OCI-LY7 (cell line): ENCODE measurements at regions not wholly inside any gene's neighbourhood (a gene's known extent, or its start where the extent isn't known, plus 50 kb on each side); places are given as distances from the start of the nearest gene placed in this dataset.

Experiments
- BruUV-seq: library from RNA; stranded (reverse); fragments of 400-500 nt; replicated peaks from 2 replicates; lab custom pipeline; 2021; lab: Mats Ljungman, UMichigan
- CTCF ChIA-PET: fragments of 300-600 bp; sonication (Branson Sonifier 250); formaldehyde crosslinking; loops from one replicate; lab custom pipeline; 2022; ENCODE audit warnings: antibody characterized with exemption; ENCODE audit not compliant: unreplicated experiment; lab: Charles Lee
- POLR2A ChIA-PET: fragments of 300-600 bp; sonication (Branson Sonifier 250); formaldehyde crosslinking; loops from one replicate; lab custom pipeline; 2022; ENCODE audit warnings: antibody characterized with exemption; lab: Charles Lee
- DNase-seq: peaks from one replicate; pipeline ENCODE4 v3.0.0-alpha.2; 2015; ENCODE audit warnings: low spot score
- H2AFZ ChIP-seq: fragments of 200-600 bp; sonication (generic), shearing (Covaris generic); 2 replicates; pipeline ENCODE4 v1.6.1; 2014; ENCODE audit warnings: mild to moderate bottlenecking, antibody characterized with exemption, low read length, moderate library complexity
- H3K27ac ChIP-seq: fragments of 200-600 bp; sonication (generic); 2 replicates; pipeline ENCODE4 v1.5.1; 2014; ENCODE audit warnings: mixed run types, low read depth, mild to moderate bottlenecking, moderate library complexity, low read length, inconsistent platforms; ENCODE audit not compliant: poor library complexity, severe bottlenecking
- H3K36me3 ChIP-seq: fragments of 200-600 bp; sonication (generic); 2 replicates; pipeline ENCODE4 v1.6.1; 2014; ENCODE audit warnings: mild to moderate bottlenecking, antibody characterized with exemption, low read length, moderate library complexity, mixed read lengths; ENCODE audit not compliant: insufficient read depth
- H3K4me1 ChIP-seq: fragments of 200-600 bp; sonication (generic); 2 replicates; pipeline ENCODE4 v1.5.1; 2014; ENCODE audit warnings: mild to moderate bottlenecking, low read length; ENCODE audit not compliant: insufficient read depth, poor library complexity, severe bottlenecking
- H3K4me2 ChIP-seq: fragments of 200-600 bp; sonication (generic); 2 replicates; pipeline ENCODE4 v1.6.1; 2014; ENCODE audit warnings: mild to moderate bottlenecking, low read length
- H3K4me3 ChIP-seq: fragments of 200-600 bp; sonication (generic); 2 replicates; pipeline ENCODE4 v1.5.1; 2014; ENCODE audit warnings: mild to moderate bottlenecking, low read depth, low read length; ENCODE audit not compliant: poor library complexity, severe bottlenecking
- H3K79me2 ChIP-seq: fragments of 200-600 bp; sonication (generic); 2 replicates; pipeline ENCODE4 v1.6.1; 2016; ENCODE audit warnings: low read depth, mild to moderate bottlenecking, low read length, moderate library complexity, mixed read lengths; ENCODE audit not compliant: insufficient read depth
- H3K9me2 ChIP-seq: fragments of 200-600 bp; sonication (generic); 2 replicates; pipeline ENCODE4 v1.6.1; 2016; ENCODE audit warnings: mild to moderate bottlenecking, low read length, mixed read lengths; ENCODE audit not compliant: insufficient read depth
- H3K9me3 ChIP-seq: fragments of 200-600 bp; sonication (generic); 2 replicates; pipeline ENCODE4 v1.6.1; 2014; ENCODE audit warnings: mild to moderate bottlenecking, mixed run types, low read length, mixed read lengths
- H4K20me1 ChIP-seq: fragments of 200-600 bp; sonication (generic); 2 replicates; pipeline ENCODE4 v1.6.1; 2014; ENCODE audit warnings: mild to moderate bottlenecking, antibody characterized with exemption, low read length, moderate library complexity, mixed read lengths; ENCODE audit not compliant: insufficient read depth
- CTCF ChIP-seq: fragments of 200-600 bp; sonication (generic); conservative IDR thresholded peaks from 2 replicates; pipeline ENCODE4 v1.5.1; 2014; ENCODE audit warnings: mild to moderate bottlenecking, antibody characterized with exemption, low read length, moderate library complexity, mixed read lengths
- EZH2phosphoT487 ChIP-seq: fragments of 200-600 bp; sonication (generic); IDR thresholded peaks from 2 replicates; pipeline ENCODE4 v1.6.1; 2018; ENCODE audit warnings: low read depth, borderline replicate concordance, mild to moderate bottlenecking, mixed run types, antibody characterized with exemption, low read length, moderate library complexity, mixed read lengths
- intact Hi-C: fragments of 100-400 bp; cut with micrococcal nuclease; formaldehyde crosslinking; loops from one replicate; pipeline ENCODE4 v1.10.0; 2022; ENCODE audit not compliant: unreplicated experiment

- Histone ChIP-seq H3K79me2 (no peaks in the 10 kb centered on the region), H3K4me2 (no peak overlapping the region), H3K9me3 (no peaks in the 10 kb centered on the region), H4K20me1 (no peaks in the 10 kb centered on the region), H3K9me2 (no peaks in the 10 kb centered on the region), H2AFZ (no peak overlapping the region), H3K4me1 (no peaks in the 10 kb centered on the region), H3K27ac (no peak overlapping the region), H3K4me3 (no peak overlapping the region), H3K36me3 (no peaks in the 10 kb centered on the region)
- no TSS peak for BruUV-seq
- DNase-seq: no peak
- CTCF ChIA-PET: no interaction called here
- intact Hi-C loops: no loop called here
- no peak for TF ChIP-seq CTCF
- TF ChIP-seq EZH2phosphoT487: no peak
- POLR2A ChIA-PET: no interaction called here
Measured at GRCh38 chr1:148293651-148294050, 141.6 kb upstream of the NBPF11 start.

DNA sequence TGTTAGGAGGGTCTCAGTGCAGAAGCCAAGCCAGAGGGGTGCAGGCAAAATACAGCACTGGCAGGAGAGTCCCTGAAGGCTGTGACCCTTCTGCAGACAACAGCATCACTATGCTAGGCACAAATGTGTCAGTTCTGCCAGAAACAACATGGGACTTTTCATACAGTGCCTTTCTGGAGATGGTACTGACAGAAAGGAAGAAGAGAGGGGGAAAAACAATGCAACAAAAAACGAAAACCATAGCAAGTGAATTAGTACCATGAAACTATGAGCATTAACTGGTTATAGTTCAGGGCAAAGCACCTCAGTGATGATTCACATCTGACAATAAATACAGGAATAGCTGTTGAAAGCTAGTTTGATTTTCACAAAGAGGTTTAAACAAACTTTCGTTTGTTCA is 140.8 kb upstream of the NBPF11 start:
- TF ChIP-seq CTCF: no peak
- Histone ChIP-seq H3K4me1 (no peaks in the 10 kb centered on the region), H3K4me3 (no peak overlapping the region), H3K9me3 (no peaks in the 10 kb centered on the region), H2AFZ (no peak overlapping the region), H3K9me2 (no peaks in the 10 kb centered on the region), H3K27ac (no peak overlapping the region), H3K36me3 (no peaks in the 10 kb centered on the region), H4K20me1 (no peaks in the 10 kb centered on the region), H3K79me2 (no peaks in the 10 kb centered on the region), H3K4me2 (no peak overlapping the region)
- ChIA-PET POLR2A (no interaction called here), CTCF (no interaction called here)
- intact Hi-C loops: no loop called here
- no peak for DNase-seq
- BruUV-seq: no TSS peak

DNA sequence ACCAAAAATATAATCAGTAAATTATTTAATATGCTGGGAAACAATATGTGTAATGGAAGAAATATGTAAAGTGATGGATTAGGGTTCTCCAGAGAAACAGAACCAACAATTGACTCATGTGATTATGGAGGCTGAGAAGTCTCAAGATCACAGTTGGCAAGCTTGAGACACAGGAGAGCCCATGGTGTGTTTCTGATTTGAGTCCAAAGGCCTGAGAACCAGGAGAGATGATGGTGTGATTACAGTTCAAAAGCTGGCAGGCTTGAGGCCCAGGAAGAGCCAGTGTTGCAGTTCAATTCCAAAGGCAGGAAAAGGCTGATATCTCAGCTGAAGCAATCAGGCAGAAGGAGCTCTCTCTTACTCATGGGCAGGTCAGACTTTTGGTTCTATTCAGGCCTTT is 138.8 kb upstream of the NBPF11 start:
- Histone ChIP-seq H2AFZ (no peak overlapping the region), H3K4me3 (no peak overlapping the region), H3K79me2 (no peaks in the 10 kb centered on the region), H3K4me1 (no peaks in the 10 kb centered on the region), H4K20me1 (no peaks in the 10 kb centered on the region), H3K27ac (no peak overlapping the region), H3K4me2 (no peak overlapping the region), H3K9me2 (no peaks in the 10 kb centered on the region), H3K36me3 (no peaks in the 10 kb centered on the region), H3K9me3 (no peaks in the 10 kb centered on the region)
- POLR2A ChIA-PET: interaction anchor here (0.6 to 0.7 kb wide), 2 partner anchors 15 to 53 kb away, joined by 3 to 4 read pairs; no protein-coding TSS in a partner anchor
- no peak for DNase-seq
- intact Hi-C loops: no loop called here
- no TSS peak for BruUV-seq
- TF ChIP-seq CTCF: no peak
- TF ChIP-seq EZH2phosphoT487: no peak
- CTCF ChIA-PET: no interaction called here
